Epithelial cell of proximal tubule (primary cell): ENCODE measurements at regions not wholly inside any gene's neighbourhood (a gene's known extent, or its start where the extent isn't known, plus 50 kb on each side); places are given as distances from the start of the nearest gene placed in this dataset.
"Not testable (repeated sequence)": the region's sequence is repeated elsewhere in the genome, so short reads cannot be mapped to it uniquely, and the experiment has no call there.

ENCODE experiments used
- DNase-seq: peaks from one replicate; pipeline ENCODE4 v3.0.0-alpha.2; 2011; ENCODE audit warnings: low read depth
- H3K4me3 ChIP-seq: 2 replicates; pipeline ENCODE4 v1.5.1; 2011; ENCODE audit warnings: low read depth, mild to moderate bottlenecking, low read length
- TF ChIP-seq, protein P1 (sequence below): conservative IDR thresholded peaks from 2 replicates; pipeline ENCODE4 v1.5.1; 2012; ENCODE audit warnings: low read depth, mild to moderate bottlenecking, low read length

DNA sequence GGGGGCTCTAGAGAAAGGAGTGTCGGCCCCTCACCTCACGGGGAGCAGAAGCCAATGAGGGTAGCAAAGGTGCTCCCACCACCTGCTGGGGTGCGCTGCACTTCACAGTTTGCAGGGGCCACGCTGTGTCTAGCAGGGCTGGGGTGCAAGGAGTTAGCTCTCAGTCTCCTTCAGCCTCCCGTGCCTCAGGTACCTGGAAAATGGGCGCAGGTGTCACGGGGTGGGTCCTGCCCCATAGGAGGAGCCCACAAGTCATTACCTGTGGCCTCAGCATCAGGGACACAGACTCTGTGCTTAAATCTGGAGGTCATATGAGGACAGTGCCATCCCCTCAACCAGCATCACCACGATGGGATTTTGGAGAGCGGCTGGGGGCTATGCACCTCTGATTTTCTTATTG is 326.7 kb downstream of the ADGRD1 start:
- no peak overlapping the region for H3K4me3 ChIP-seq
- DNase-seq: no peak
- TF ChIP-seq, protein P1, sequence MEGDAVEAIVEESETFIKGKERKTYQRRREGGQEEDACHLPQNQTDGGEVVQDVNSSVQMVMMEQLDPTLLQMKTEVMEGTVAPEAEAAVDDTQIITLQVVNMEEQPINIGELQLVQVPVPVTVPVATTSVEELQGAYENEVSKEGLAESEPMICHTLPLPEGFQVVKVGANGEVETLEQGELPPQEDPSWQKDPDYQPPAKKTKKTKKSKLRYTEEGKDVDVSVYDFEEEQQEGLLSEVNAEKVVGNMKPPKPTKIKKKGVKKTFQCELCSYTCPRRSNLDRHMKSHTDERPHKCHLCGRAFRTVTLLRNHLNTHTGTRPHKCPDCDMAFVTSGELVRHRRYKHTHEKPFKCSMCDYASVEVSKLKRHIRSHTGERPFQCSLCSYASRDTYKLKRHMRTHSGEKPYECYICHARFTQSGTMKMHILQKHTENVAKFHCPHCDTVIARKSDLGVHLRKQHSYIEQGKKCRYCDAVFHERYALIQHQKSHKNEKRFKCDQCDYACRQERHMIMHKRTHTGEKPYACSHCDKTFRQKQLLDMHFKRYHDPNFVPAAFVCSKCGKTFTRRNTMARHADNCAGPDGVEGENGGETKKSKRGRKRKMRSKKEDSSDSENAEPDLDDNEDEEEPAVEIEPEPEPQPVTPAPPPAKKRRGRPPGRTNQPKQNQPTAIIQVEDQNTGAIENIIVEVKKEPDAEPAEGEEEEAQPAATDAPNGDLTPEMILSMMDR: no peak

DNA sequence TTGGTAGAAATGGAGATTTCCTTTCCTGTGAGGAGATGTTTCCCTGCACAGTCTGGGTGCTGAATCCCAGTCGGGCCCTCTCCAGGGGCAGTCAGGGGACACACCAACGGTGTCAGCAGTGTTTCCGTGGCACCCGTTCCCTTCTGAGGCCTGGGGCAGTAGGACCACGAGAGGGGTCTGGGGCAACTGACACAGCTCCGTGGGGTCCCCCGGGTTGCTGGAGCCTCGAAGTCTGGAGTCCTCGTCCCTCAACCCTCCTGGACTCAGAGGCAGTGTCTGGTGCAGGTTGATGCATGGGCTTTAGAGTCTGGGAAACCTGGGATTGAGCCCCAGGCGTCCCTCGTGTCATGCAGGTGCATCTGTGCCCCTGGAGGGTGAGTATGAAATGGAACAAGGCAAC is 327.3 kb downstream of the ADGRD1 start:
- TF ChIP-seq, protein P1: no peak
- DNase-seq: no peak
- H3K4me3 ChIP-seq: no peak overlapping the region

DNA sequence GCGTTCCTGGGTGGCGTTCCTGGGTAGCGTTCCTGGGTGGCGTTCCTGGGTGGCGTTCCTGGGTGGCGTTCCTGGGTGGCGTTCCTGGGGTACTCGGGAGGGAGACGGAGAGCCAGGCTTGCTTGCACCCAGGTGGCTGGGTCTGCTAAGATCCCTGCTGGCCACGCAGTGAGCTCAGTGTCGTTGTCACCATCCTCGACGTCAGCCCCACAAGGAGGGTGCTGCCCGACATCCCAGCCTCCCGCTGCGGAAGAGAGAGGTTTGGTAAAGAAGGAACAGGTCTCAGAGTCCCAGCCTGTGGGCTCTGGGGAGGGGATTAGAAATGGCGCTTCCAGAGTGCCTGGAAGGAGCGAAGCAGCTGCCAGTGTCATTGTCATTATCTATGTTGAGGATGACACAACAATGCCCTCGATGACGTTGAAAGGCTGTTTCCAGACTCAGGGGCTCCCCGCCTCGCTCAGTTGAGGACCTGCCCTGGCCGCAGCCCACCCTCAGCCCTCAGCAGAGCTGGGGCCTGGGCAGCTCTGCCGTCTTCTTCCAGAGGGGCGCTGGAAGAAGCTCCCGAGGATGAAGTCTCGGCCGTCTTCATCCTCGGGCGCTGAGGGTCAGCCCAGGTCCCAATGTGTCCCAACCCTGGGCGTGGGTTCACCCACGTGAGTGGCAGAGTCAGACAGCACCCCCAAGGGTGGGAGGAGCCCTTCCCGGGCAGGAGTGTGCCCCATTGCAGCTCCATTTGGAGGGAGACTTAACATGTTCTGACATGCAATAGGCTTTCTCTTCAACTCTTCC is 328.8 kb downstream of the ADGRD1 start:
- H3K4me3 ChIP-seq: no peak overlapping the region
- no peak for DNase-seq
- TF ChIP-seq, protein P1: no peak

DNA sequence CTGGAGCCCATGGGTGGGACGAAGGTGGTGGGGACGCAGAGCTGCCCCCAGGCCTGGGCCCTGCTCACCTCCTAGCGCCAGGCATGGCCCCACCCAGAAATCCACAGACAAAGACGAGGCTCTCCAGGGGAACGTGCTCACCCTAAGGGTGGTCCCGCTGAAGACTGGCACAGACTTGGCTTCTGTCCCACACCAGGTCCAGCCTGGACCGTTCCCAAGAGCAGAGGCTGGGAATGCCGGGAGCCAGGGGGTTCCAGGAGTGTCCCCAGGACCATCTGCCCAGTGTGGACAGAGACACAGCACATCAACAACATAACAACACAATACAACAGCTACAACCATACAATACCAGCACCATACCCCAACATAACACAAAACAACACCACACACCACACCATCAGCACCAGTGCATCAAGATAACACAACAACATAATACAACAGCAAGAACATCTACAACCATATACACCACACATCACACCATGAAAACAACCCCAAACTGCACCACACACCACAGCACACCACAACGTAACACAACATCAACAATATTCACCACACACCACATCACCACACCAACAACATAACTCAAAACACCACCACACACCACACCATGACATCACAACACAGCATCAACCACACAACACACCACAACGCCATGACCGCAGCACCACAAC is 329.6 kb downstream of the ADGRD1 start:
- H3K4me3 ChIP-seq: no peak overlapping the region
- TF ChIP-seq, protein P1: no peak
- no peak for DNase-seq

DNA sequence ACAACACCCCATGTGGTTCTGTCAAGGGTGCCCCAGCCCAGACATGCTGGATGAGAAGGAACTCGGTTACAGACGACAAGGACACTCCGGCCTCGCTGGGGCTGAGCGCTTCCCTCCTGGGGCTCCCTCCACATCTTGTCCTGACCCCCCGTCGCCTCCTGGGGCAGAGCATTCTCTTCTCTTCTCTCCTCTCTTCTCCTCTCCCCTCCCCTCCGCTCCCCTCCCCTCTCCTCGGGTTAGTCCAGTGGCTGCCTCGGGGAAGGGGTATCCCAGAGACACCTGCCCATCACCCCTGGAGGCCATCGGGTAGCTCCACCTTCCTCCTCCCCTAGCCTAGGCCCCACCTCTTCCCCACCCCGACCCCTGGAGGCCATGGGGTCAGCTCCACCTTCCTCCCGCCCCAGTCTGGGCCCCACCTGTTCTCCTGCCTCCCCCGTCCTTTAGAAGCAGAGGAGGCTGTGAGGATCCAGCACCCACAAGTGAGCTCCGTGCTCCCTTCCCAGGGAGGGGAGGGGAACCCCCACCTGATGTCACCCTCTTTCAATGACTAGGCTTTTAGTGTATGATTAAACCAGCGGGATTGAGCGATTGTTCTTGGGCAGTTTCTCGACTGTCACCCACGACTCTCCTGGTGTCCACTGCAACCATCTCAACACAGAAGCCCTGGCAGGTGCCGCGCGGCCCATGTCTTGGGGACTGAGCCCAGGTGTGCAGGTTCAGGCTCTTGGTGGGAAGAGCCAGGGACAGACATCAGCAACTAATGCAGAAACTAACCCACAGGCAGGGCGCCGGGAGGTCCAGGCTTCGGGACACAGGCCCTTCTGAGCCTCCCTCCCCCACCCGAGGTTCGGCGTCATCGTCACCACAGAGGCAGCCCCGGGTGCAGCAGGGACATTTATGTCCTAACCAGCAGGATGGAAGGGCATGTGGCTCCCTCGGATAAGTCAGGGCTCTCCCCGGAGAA is 330.4 kb downstream of the ADGRD1 start:
- H3K4me3 ChIP-seq: not testable (repeated sequence)

DNA sequence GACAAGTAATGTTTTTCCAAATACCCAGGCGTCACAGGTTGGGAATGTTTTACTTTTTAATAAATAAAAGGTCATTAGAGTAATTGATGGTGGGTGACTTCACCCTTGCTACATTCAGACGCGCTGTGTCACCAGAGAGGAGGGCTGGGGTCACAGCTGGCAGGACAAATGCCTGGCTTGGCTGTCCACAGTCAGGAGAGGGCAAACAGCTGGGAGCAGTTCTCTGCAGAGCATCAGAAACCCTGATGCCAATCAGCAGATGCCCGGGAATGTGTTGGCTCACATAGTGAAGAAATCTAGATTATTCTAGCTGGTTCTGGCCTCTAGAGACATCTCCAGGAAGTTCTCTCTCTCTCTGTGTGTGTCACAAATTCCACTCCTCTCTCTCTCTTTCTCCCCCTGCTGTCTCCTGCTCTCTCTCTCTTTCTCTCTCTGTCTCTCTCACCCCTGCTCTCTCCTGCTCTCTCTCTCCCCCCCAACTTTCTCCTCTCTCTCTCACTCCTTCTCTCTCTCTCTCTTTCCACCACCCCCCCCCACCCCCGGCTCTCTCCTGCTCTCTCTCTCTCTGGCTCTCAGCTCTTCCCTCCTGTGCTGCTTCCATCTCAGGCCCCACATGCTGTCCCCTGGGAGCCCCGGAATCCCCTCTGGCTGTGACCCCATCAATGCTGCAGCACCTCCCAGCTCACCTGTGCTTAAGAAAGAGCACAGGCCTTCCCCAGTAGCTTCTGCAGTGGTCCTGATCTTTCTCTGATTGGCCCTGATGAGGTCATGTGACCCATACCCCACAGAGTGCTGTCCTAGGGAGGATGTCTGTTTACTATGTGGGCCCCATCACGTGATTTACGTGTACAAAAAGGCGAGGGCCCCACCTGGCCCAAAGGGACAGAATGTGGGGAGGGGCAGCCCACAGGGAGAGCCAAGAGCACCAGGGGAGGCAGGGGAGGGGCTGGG is 331.5 kb downstream of the ADGRD1 start:
- not testable (repeated sequence) for H3K4me3 ChIP-seq, DNase-seq

More for the DNA sequence above, 330.4 kb downstream of the ADGRD1 start:
- not testable (repeated sequence) for DNase-seq

DNA sequence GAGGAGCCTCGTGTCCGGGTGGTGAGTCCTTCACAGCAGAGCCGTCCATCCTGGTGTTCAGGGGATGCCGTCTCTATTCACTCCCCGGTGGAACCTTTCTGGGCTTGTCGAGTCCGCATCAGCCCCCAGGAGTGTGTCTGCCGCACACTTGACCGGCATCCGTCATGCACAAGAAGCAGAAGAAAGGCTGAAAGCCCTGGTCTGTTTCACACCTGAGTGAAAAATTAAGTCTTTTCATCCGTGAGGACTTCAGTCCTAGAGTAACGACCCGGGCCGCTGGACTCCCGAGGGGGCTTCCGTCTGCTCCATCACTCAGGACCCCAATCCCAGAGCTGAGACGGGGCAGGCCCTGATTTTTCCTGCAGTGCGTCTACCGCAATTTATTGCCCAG is 332.2 kb downstream of the ADGRD1 start:
- not testable (repeated sequence) for H3K4me3 ChIP-seq, DNase-seq

DNA sequence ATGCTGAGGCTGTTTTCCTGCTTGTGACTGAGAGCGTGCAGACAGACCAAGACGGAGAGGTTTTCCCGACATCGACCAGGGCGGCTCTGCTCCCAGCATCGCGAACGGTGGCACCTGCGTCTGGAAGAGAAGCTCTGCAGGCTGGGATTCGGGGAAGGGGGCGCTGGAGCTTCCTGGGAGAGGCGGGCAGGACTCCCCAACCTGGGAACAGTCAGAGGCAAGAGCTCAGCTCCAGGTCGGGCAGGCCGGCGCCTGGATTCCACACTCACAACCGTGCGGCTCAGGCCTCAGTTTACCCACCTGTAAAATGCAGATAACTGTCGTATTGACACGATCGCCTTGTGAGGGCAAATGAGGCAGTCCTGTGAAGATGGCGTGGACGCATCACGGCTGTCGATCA is 332.6 kb downstream of the ADGRD1 start:
- not testable (repeated sequence) for H3K4me3 ChIP-seq, DNase-seq
